ENCODE measurements at regions not wholly inside any gene's neighbourhood (a gene's known extent, or its start where the extent isn't known, plus 50 kb on each side); places are given as distances from the start of the nearest gene placed in this dataset.

GRCh38 chr13:55761986-55762385, 1378.7 kb upstream of the PRR20A start (continued):
- no peak for TF ChIP-seq REST (IDR thresholded peaks at IDR 0.05)
- TF ChIP-seq MAX (IDR thresholded peaks at IDR 0.05): no peak
- no peak for TF ChIP-seq HNF4A (conservative IDR thresholded peaks at IDR 0.05)
- TF ChIP-seq FOXA1 (IDR thresholded peaks at IDR 0.05): no peak
- TF ChIP-seq ATF3 (IDR thresholded peaks at IDR 0.05): no peak
- no peak for TF ChIP-seq HNF4G (IDR thresholded peaks at IDR 0.05)

GRCh38 chr13:55777612-55778011, 1363.1 kb upstream of the PRR20A start:
- no peak for TF ChIP-seq FOXA2 (IDR thresholded peaks at IDR 0.05)
- Histone ChIP-seq H3K9me3 (ENCODE audit: control insufficient read depth in 4 of 4, low read length in 3 of 4) (no peaks in the 10 kb centered on the region), H3K27me3 (ENCODE audit: control insufficient read depth in 4 of 4, insufficient read depth in 4 of 4, low read length in 3 of 4) (no peaks in the 10 kb centered on the region), H3K27ac (ENCODE audit: low read depth in 1 of 2, low read length in 2 of 2) (no peak overlapping the region), H3K4me1 (ENCODE audit: control insufficient read depth in 4 of 4, insufficient read depth in 4 of 4, low read length in 3 of 4) (no peaks in the 10 kb centered on the region), H3K9ac (ENCODE audit: low read depth in 1 of 2, low read length in 2 of 2) (no peak overlapping the region), H3K36me3 (ENCODE audit: control insufficient read depth in 4 of 4, insufficient read depth in 3 of 4, low read depth in 1 of 4, low read length in 3 of 4) (no peaks in the 10 kb centered on the region), H3K4me3 (ENCODE audit: low read depth in 1 of 3, low read length in 3 of 3) (no peak overlapping the region)
- DNase-seq (ENCODE audit: low spot score): no peak
- 95% methylated on average over 2 of the region's 2 CpGs for WGBS

- Histone ChIP-seq H3K4me1 (ENCODE audit: control insufficient read depth in 4 of 4, insufficient read depth in 4 of 4, low read length in 3 of 4) (no peaks in the 10 kb centered on the region), H3K4me3 (ENCODE audit: low read depth in 1 of 3, low read length in 3 of 3) (no peak overlapping the region), H3K27me3 (ENCODE audit: control insufficient read depth in 4 of 4, insufficient read depth in 4 of 4, low read length in 3 of 4) (no peaks in the 10 kb centered on the region), H3K36me3 (ENCODE audit: control insufficient read depth in 4 of 4, insufficient read depth in 3 of 4, low read depth in 1 of 4, low read length in 3 of 4) (no peaks in the 10 kb centered on the region), H3K9me3 (ENCODE audit: control insufficient read depth in 4 of 4, low read length in 3 of 4) (peaks cover 0 to 4% (median 0%) of the 10 kb centered on the region in 4 donors), H3K9ac (ENCODE audit: low read depth in 1 of 2, low read length in 2 of 2) (no peak overlapping the region), H3K27ac (ENCODE audit: low read depth in 1 of 2, low read length in 2 of 2) (no peak overlapping the region)
- TF ChIP-seq TAF1 (conservative IDR thresholded peaks at IDR 0.05) (no peak), SP1 (IDR thresholded peaks at IDR 0.05) (no peak), RXRA (IDR thresholded peaks at IDR 0.05) (no peak), REST (IDR thresholded peaks at IDR 0.05) (no peak), ATF3 (IDR thresholded peaks at IDR 0.05) (no peak), RAD21 (IDR thresholded peaks at IDR 0.05) (no peak), CTCF (IDR thresholded peaks at IDR 0.05; ENCODE audit: low read depth, low read length, missing input control) (no peak), FOXA1 (IDR thresholded peaks at IDR 0.05) (no peak), FOXA2 (IDR thresholded peaks at IDR 0.05) (no peak), HNF4G (IDR thresholded peaks at IDR 0.05) (no peak), YY1 (IDR thresholded peaks at IDR 0.05) (no peak), HNF4A (conservative IDR thresholded peaks at IDR 0.05) (no peak), NR2F2 (IDR thresholded peaks at IDR 0.05) (no peak)
- 73% methylated on average over 1 of the region's 1 CpG for WGBS
- no peak for DNase-seq (ENCODE audit: low spot score)
Observed at GRCh38 chr13:55783841-55784240, 1356.9 kb upstream of the PRR20A start.
